OCI-LY3 (cell line): ENCODE measurements at regions not wholly inside any gene's neighbourhood (a gene's known extent, or its start where the extent isn't known, plus 50 kb on each side); places are given as distances from the start of the nearest gene placed in this dataset.

ENCODE experiments used
- CTCF ChIP-seq: fragments of 200-600, 300-600 bp; sonication (generic); IDR thresholded peaks from 2 replicates; pipeline ENCODE4 v1.5.1; 2014; ENCODE audit warnings: antibody characterized with exemption, low read length, low read depth
- EZH2phosphoT487 ChIP-seq: fragments of 200-600 bp; shearing (Covaris generic); IDR thresholded peaks from 2 replicates; pipeline ENCODE4 v1.6.1; 2018; ENCODE audit warnings: antibody characterized with exemption, mixed run types, low read depth

GRCh38 chr11:37182031-37182430 is 584.0 kb upstream of the RAG2 start:
- TF ChIP-seq CTCF (no peak), EZH2phosphoT487 (no peak)
